ENCODE measurements at regions not wholly inside any gene's neighbourhood (a gene's known extent, or its start where the extent isn't known, plus 50 kb on each side); places are given as distances from the start of the nearest gene placed in this dataset.

DNA sequence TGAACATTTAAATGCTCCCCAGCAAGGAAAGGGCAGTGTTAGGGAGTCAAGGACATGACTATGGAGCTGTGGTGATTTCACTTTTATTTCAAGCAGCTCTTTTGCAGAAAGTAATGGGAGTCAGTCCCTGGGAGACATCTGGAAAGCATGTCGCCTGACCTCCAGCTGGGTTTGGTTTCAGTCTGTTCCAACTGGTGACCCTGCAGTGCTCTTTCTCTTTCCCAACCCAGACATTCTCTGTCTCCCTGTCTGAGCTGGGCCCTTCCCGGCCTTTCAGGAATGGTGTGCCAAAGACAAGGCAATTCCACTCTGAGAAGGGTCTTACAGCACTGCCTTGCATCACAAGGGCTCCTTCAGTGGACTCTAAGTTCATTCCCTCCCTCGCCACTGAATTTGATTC lies 323.2 kb downstream of the OSR1 start:
- TF ChIP-seq, protein P1, sequence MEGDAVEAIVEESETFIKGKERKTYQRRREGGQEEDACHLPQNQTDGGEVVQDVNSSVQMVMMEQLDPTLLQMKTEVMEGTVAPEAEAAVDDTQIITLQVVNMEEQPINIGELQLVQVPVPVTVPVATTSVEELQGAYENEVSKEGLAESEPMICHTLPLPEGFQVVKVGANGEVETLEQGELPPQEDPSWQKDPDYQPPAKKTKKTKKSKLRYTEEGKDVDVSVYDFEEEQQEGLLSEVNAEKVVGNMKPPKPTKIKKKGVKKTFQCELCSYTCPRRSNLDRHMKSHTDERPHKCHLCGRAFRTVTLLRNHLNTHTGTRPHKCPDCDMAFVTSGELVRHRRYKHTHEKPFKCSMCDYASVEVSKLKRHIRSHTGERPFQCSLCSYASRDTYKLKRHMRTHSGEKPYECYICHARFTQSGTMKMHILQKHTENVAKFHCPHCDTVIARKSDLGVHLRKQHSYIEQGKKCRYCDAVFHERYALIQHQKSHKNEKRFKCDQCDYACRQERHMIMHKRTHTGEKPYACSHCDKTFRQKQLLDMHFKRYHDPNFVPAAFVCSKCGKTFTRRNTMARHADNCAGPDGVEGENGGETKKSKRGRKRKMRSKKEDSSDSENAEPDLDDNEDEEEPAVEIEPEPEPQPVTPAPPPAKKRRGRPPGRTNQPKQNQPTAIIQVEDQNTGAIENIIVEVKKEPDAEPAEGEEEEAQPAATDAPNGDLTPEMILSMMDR (IDR thresholded peaks at IDR 0.05): no peak
- TF ChIP-seq POLR2A (IDR thresholded peaks at IDR 0.05): no peak
- TF ChIP-seq EP300 (IDR thresholded peaks at IDR 0.05): peak in 1 of 4 donors; percentile 10

Data from upper lobe of left lung (tissue), 4 donors.